ENCODE measurements at regions not wholly inside any gene's neighbourhood (a gene's known extent, or its start where the extent isn't known, plus 50 kb on each side); places are given as distances from the start of the nearest gene placed in this dataset.

DNA sequence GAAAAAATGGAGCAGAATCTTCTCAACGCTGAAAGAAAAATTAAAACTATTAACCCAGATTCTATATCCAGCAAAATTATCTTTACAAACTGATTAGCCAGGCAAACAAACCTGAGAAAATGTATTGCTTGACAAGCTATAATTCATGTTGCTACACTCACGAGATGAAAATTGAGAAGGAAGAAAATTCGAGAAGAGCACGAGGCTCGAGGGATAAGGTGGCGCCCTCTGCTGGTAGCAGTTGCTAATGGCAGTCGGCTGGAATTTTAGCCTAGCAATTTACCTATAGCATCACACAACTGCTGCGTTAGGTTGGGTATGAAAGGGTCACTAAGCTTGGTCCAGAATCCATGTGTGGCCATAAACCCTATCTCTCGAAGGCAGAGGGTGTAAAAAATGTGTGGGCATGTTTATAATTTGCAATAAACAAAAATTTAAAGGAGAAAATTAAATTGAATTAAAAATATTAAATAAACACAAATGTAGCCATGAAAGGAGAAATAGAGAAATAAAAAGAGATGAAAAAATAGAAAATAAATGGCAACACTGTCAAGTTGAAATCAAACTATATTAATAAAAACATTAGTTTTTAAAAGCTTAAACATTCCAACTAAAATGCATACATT, 126.6 kb downstream of the PPP4R3C start:
- no peaks in the 10 kb centered on the region for H3K9me3 Mint-ChIP-seq
- no peaks in the 10 kb centered on the region for H3K36me3 Mint-ChIP-seq
- Histone ChIP-seq H3K4me2 (no peak overlapping the region), H3K79me2 (ENCODE audit: low read depth) (no peaks in the 10 kb centered on the region), H3K9ac (no peak overlapping the region), H3F3A (ENCODE audit: low read depth) (no peaks in the 10 kb centered on the region), H3K9me3 (ENCODE audit: low read depth) (peaks cover 3% of the 10 kb centered on the region), H3K27me3 (no peaks in the 10 kb centered on the region), H2AFZ (replicated peaks) (no peak overlapping the region), H3K4me3 (no peak overlapping the region), H3K27ac (no peak overlapping the region), H4K20me1 (ENCODE audit: low read depth) (no peaks in the 10 kb centered on the region), H3K36me3 (no peaks in the 10 kb centered on the region), H3K4me1 (no peaks in the 10 kb centered on the region)
- no peaks in the 10 kb centered on the region for H3K27me3 Mint-ChIP-seq (ENCODE audit: insufficient read depth, low read depth)
- H3K4me3 Mint-ChIP-seq = no peak overlapping the region
- TF ChIP-seq, protein P1, sequence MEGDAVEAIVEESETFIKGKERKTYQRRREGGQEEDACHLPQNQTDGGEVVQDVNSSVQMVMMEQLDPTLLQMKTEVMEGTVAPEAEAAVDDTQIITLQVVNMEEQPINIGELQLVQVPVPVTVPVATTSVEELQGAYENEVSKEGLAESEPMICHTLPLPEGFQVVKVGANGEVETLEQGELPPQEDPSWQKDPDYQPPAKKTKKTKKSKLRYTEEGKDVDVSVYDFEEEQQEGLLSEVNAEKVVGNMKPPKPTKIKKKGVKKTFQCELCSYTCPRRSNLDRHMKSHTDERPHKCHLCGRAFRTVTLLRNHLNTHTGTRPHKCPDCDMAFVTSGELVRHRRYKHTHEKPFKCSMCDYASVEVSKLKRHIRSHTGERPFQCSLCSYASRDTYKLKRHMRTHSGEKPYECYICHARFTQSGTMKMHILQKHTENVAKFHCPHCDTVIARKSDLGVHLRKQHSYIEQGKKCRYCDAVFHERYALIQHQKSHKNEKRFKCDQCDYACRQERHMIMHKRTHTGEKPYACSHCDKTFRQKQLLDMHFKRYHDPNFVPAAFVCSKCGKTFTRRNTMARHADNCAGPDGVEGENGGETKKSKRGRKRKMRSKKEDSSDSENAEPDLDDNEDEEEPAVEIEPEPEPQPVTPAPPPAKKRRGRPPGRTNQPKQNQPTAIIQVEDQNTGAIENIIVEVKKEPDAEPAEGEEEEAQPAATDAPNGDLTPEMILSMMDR (IDR thresholded peaks at IDR 0.05) = peak; percentile 87
- no peak for TF ChIP-seq EZH2phosphoT487 (IDR thresholded peaks at IDR 0.05)
- TF ChIP-seq EZH2 (IDR thresholded peaks at IDR 0.05) = no peak
- DNase-seq (ENCODE audit: low spot score) = peak; percentile 40
- H3K4me1 Mint-ChIP-seq = no peaks in the 10 kb centered on the region
- H3K27ac Mint-ChIP-seq = no peak overlapping the region

DNA sequence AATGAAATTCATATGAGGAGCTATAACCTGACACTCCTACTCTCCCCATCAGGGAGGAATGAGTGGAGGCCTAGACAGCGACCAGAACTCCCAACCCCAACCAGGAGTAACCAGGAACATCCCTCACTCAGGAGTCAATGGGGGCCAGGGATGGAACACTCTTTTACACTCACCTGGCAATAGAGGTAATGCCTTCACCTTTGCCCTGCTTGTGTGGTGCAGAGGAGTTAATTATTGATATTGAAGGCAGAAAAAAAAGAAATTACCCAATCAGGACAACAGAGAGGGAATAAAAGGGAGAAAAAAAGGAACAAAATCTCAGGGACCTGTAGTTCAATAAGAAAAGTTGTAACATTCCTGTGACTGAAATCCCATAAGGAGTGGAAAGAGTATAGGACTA, 141.5 kb downstream of the PPP4R3C start:
- DNase-seq (ENCODE audit: low spot score) = no peak
- H3K36me3 Mint-ChIP-seq = no peaks in the 10 kb centered on the region

DNA sequence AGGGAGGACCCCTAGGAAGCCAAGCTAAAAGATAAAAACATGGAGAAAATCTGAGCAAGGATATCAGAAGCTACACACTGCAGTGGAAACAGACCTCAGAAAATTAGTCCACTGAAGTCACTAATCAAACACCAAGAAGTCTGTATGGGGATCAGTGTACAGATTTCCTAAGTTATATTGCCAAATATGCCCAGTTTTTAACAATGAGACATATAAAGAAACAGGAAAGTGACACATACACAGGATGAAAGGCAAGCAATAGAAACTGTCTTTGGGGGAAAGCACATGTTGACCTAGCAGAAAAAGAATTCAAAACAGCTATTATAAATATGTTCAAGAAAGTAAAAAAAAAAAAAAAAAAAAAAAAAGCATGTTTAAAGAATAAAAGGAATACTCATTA, 153.7 kb downstream of the PPP4R3C start:
- Histone ChIP-seq H3K9ac (no peak overlapping the region), H3K9me3 (ENCODE audit: low read depth) (peaks cover 8% of the 10 kb centered on the region), H3K36me3 (no peaks in the 10 kb centered on the region), H2AFZ (replicated peaks) (no peak overlapping the region), H4K20me1 (ENCODE audit: low read depth) (no peaks in the 10 kb centered on the region), H3K4me3 (no peak overlapping the region), H3K4me1 (no peaks in the 10 kb centered on the region), H3K27ac (no peak overlapping the region), H3F3A (ENCODE audit: low read depth) (no peaks in the 10 kb centered on the region), H3K79me2 (ENCODE audit: low read depth) (no peaks in the 10 kb centered on the region), H3K4me2 (no peak overlapping the region), H3K27me3 (no peaks in the 10 kb centered on the region)
- TF ChIP-seq EZH2 (IDR thresholded peaks at IDR 0.05) = no peak
- TF ChIP-seq, protein P1 (IDR thresholded peaks at IDR 0.05) = no peak
- DNase-seq (ENCODE audit: low spot score) = no peak
- H3K36me3 Mint-ChIP-seq = no peaks in the 10 kb centered on the region
- no peaks in the 10 kb centered on the region for H3K9me3 Mint-ChIP-seq
- H3K4me1 Mint-ChIP-seq = no peaks in the 10 kb centered on the region
- no peak overlapping the region for H3K4me3 Mint-ChIP-seq
- peaks cover 2% of the 10 kb centered on the region for H3K27me3 Mint-ChIP-seq (ENCODE audit: insufficient read depth, low read depth)
- no peak overlapping the region for H3K27ac Mint-ChIP-seq

More for the DNA sequence above, 141.5 kb downstream of the PPP4R3C start:
- no peak overlapping the region for H3K27ac Mint-ChIP-seq
- Histone ChIP-seq H3K79me2 (ENCODE audit: low read depth) (no peaks in the 10 kb centered on the region), H2AFZ (replicated peaks) (no peak overlapping the region), H3K27ac (no peak overlapping the region), H3K36me3 (no peaks in the 10 kb centered on the region), H3K27me3 (no peaks in the 10 kb centered on the region), H3K4me3 (no peak overlapping the region), H3F3A (ENCODE audit: low read depth) (no peaks in the 10 kb centered on the region), H3K9ac (no peak overlapping the region), H3K9me3 (ENCODE audit: low read depth) (no peaks in the 10 kb centered on the region), H4K20me1 (ENCODE audit: low read depth) (no peaks in the 10 kb centered on the region), H3K4me2 (no peak overlapping the region), H3K4me1 (no peaks in the 10 kb centered on the region)
- H3K27me3 Mint-ChIP-seq (ENCODE audit: insufficient read depth, low read depth) = peaks cover 2% of the 10 kb centered on the region
- no peak overlapping the region for H3K4me3 Mint-ChIP-seq
- no peaks in the 10 kb centered on the region for H3K9me3 Mint-ChIP-seq
- TF ChIP-seq EZH2 (IDR thresholded peaks at IDR 0.05) (no peak), EZH2phosphoT487 (IDR thresholded peaks at IDR 0.05) (no peak)
- TF ChIP-seq, protein P1 (IDR thresholded peaks at IDR 0.05) = no peak
- no peaks in the 10 kb centered on the region for H3K4me1 Mint-ChIP-seq

All from neural progenitor cell (in vitro differentiated cells).